ENCODE measurements at regions not wholly inside any gene's neighbourhood (a gene's known extent, or its start where the extent isn't known, plus 50 kb on each side); places are given as distances from the start of the nearest gene placed in this dataset.

DNA sequence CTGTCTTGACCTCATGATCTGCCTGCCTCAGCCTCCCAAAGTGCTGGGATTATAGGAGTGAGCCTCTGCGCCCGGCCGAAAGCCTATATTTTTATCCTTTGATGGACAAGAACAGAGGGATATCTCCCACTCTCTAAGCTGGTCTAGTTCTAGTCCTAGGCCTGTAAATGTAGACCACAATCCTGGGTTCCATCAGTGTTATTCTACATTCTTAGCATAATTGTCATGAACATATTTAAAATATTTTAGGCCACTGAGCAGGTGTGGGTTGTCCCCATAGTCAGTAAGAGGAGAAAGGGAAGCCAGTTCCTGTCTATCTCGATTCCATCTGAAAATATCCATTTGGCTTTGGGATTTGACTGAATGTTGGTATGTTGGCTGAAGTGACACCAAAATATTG lies 118.1 kb downstream of the EBLN2 start:
- TF ChIP-seq, protein P1, sequence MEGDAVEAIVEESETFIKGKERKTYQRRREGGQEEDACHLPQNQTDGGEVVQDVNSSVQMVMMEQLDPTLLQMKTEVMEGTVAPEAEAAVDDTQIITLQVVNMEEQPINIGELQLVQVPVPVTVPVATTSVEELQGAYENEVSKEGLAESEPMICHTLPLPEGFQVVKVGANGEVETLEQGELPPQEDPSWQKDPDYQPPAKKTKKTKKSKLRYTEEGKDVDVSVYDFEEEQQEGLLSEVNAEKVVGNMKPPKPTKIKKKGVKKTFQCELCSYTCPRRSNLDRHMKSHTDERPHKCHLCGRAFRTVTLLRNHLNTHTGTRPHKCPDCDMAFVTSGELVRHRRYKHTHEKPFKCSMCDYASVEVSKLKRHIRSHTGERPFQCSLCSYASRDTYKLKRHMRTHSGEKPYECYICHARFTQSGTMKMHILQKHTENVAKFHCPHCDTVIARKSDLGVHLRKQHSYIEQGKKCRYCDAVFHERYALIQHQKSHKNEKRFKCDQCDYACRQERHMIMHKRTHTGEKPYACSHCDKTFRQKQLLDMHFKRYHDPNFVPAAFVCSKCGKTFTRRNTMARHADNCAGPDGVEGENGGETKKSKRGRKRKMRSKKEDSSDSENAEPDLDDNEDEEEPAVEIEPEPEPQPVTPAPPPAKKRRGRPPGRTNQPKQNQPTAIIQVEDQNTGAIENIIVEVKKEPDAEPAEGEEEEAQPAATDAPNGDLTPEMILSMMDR (IDR thresholded peaks at IDR 0.05) = no peak
- TF ChIP-seq POLR2A (IDR thresholded peaks at IDR 0.05) (no peak), POLR2AphosphoS5 (IDR thresholded peaks at IDR 0.05) (no peak), EP300 (IDR thresholded peaks at IDR 0.05; ENCODE audit: low read depth) (no peak)
